Ovary (tissue), 3 donors: ENCODE measurements at regions not wholly inside any gene's neighbourhood (a gene's known extent, or its start where the extent isn't known, plus 50 kb on each side); places are given as distances from the start of the nearest gene placed in this dataset.

Experiments used
- EP300 ChIP-seq: sonication (generic); formaldehyde crosslinking; IDR thresholded peaks from one replicate; pipeline ENCODE4 v1.6.1; 2017; ENCODE audit warnings: antibody characterized with exemption
- POLR2A ChIP-seq: fragments of 450-650 bp; IDR thresholded peaks from one replicate; pipeline ENCODE4 v1.6.1; 2017; ENCODE audit warnings: antibody characterized with exemption, mild to moderate bottlenecking, moderate library complexity
- TF ChIP-seq, protein P1 (sequence below), 3 donors: fragments of 450-650 bp in 2 of 3; fragments of 200-600 bp in 1 of 3; IDR thresholded peaks; one replicate each; pipeline versions ENCODE4 v1.5.1 to v1.8.0; 2016 to 2022; ENCODE audit warnings: antibody characterized with exemption in 3 of 3, mild to moderate bottlenecking in 1 of 3
- donor health status: DM: no; HTN: no; CAD: no.

DNA sequence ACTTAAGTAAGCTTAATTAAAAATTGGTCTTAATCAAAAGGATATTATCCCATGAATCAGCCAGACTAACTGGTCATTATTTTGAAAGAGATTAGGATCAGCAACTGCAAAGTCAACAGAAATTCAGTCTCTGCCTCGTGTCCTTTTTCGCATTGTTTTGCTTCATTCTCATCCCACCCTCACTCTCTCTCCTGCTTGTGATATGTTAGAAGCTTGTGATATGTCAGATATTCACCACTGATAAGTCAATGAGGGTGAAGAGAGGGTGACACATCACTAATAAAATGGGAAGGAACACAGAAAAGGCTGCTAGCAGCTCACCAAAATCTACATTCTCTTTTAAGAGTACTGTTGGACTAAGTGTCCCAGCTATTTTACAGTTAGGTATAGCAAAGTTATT lies 146.1 kb downstream of the SUCNR1 start:
- TF ChIP-seq, protein P1, sequence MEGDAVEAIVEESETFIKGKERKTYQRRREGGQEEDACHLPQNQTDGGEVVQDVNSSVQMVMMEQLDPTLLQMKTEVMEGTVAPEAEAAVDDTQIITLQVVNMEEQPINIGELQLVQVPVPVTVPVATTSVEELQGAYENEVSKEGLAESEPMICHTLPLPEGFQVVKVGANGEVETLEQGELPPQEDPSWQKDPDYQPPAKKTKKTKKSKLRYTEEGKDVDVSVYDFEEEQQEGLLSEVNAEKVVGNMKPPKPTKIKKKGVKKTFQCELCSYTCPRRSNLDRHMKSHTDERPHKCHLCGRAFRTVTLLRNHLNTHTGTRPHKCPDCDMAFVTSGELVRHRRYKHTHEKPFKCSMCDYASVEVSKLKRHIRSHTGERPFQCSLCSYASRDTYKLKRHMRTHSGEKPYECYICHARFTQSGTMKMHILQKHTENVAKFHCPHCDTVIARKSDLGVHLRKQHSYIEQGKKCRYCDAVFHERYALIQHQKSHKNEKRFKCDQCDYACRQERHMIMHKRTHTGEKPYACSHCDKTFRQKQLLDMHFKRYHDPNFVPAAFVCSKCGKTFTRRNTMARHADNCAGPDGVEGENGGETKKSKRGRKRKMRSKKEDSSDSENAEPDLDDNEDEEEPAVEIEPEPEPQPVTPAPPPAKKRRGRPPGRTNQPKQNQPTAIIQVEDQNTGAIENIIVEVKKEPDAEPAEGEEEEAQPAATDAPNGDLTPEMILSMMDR (IDR thresholded peaks at IDR 0.05) = no peak
- TF ChIP-seq POLR2A = no peak
- TF ChIP-seq EP300 = no peak
